Body of pancreas (tissue), 4 donors: ENCODE measurements at regions not wholly inside any gene's neighbourhood (a gene's known extent, or its start where the extent isn't known, plus 50 kb on each side); places are given as distances from the start of the nearest gene placed in this dataset.

Source experiments
- ATAC-seq: fragments of 150-250 bp; one replicate; pipeline ENCODE4 v1.9.1; 2016
- DNase-seq, 4 donors: peaks; one replicate each; pipeline ENCODE4 v3.0.0-alpha.2; 2019
- H3K27ac ChIP-seq, 4 donors: fragments of 200-600 bp; sonication (generic); 1 replicate in 3 of 4; 2 replicates in 1 of 4; pipeline versions ENCODE4 v1.5.1 to v1.6.1; 2016 to 2019; ENCODE audit warnings: mild to moderate bottlenecking in 1 of 4, mixed read lengths in 1 of 4, moderate library complexity in 1 of 4
- H3K27me3 ChIP-seq, 2 donors: fragments of 200-600 bp; sonication (generic); one replicate each; pipeline ENCODE4 v1.6.0; 2016; ENCODE audit warnings: mild to moderate bottlenecking in 1 of 2
- H3K36me3 ChIP-seq, 2 donors: fragments of 200-600 bp; sonication (generic); replicated peaks in 1 of 2; 2 replicates each; pipeline ENCODE4 v1.5.1; 2016; ENCODE audit warnings: low read depth in 2 of 2; ENCODE audit not compliant: insufficient read depth in 1 of 2
- H3K4me1 ChIP-seq: fragments of 200-600 bp; sonication (generic); one replicate; pipeline ENCODE4 v1.6.0; 2016
- H3K4me3 ChIP-seq, 2 donors: fragments of 200-600 bp; sonication (generic); 1 replicate in 1 of 2; 2 replicates in 1 of 2; pipeline ENCODE4 v1.5.1; 2016 to 2019
- H3K9me3 ChIP-seq, 3 donors: fragments of 200-600 bp; sonication (generic); 1 replicate in 2 of 3; 2 replicates in 1 of 3; pipeline ENCODE4 v1.5.1; 2016
- POLR2A ChIP-seq, 3 donors: fragments of 450-650 bp; IDR thresholded peaks; one replicate each; pipeline ENCODE4 v1.6.1; 2016; ENCODE audit warnings: antibody characterized with exemption in 3 of 3, mild to moderate bottlenecking in 2 of 3
- WGBS, 2 donors: methylation state at CpG; one replicate each; pipeline ENCODE4 v1.1.5; 2017; 5-methylcytosine and 5-hydroxymethylcytosine counted together
- intact Hi-C: fragments of 100-400 bp; cut with DNase I; formaldehyde crosslinking; loops from one replicate; pipeline ENCODE4 v1.15.1; 2023
- TF ChIP-seq, protein P1 (sequence below), 7 experiments: fragments of 450-650 bp in 4 of 7; fragments of 200-600 bp in 3 of 7; sonication (generic) in 3 of 7; IDR thresholded peaks; one replicate each; pipeline ENCODE4 v1.5.1; 2016 to 2019; ENCODE audit warnings: antibody characterized with exemption in 7 of 7

DNA sequence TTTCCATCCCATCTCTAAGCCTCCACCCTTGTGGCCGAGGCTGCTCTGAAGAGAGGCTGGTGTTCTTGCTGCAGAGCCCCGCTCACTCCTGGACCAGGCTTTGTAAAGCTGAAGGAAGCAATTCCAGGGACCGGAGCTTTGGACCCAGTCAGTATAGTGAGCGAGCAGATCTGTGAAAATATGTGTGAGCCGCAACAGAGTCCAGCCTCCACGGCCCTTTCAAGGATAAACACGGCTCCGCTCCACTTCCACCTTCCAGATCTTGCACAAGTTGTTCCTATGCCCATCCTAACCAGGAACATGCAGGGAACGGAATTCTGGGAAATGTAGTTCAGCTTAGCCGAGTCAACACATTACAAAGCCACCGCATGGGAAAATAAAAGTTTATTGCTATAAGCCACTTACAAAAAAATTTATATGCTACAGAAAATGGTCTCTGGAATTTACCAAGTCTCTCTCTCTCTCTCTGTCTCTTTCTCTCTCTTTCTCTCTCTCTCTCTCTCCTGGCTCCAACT lies 151.7 kb upstream of the ZNF521 start:
- DNase-seq (peak; percentile 18 to 43 (median 32)), ATAC-seq (peak; percentile 50)
- 6 to 7% methylated on average over 11 of the region's 11 CpGs for WGBS, 2 donors
- H3K36me3 ChIP-seq, result no peaks in the 10 kb centered on the region
- no peak overlapping the region for H3K27ac ChIP-seq
- TF ChIP-seq POLR2A (IDR thresholded peaks at IDR 0.05), result no peak
- TF ChIP-seq, protein P1, sequence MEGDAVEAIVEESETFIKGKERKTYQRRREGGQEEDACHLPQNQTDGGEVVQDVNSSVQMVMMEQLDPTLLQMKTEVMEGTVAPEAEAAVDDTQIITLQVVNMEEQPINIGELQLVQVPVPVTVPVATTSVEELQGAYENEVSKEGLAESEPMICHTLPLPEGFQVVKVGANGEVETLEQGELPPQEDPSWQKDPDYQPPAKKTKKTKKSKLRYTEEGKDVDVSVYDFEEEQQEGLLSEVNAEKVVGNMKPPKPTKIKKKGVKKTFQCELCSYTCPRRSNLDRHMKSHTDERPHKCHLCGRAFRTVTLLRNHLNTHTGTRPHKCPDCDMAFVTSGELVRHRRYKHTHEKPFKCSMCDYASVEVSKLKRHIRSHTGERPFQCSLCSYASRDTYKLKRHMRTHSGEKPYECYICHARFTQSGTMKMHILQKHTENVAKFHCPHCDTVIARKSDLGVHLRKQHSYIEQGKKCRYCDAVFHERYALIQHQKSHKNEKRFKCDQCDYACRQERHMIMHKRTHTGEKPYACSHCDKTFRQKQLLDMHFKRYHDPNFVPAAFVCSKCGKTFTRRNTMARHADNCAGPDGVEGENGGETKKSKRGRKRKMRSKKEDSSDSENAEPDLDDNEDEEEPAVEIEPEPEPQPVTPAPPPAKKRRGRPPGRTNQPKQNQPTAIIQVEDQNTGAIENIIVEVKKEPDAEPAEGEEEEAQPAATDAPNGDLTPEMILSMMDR (IDR thresholded peaks at IDR 0.05), result no peak
- H3K9me3 ChIP-seq, result no peaks in the 10 kb centered on the region
- no peak overlapping the region for H3K4me3 ChIP-seq
- H3K4me1 ChIP-seq, result no peaks in the 10 kb centered on the region
- intact Hi-C loops, result no loop called here
- H3K27me3 ChIP-seq, result no peaks in the 10 kb centered on the region

DNA sequence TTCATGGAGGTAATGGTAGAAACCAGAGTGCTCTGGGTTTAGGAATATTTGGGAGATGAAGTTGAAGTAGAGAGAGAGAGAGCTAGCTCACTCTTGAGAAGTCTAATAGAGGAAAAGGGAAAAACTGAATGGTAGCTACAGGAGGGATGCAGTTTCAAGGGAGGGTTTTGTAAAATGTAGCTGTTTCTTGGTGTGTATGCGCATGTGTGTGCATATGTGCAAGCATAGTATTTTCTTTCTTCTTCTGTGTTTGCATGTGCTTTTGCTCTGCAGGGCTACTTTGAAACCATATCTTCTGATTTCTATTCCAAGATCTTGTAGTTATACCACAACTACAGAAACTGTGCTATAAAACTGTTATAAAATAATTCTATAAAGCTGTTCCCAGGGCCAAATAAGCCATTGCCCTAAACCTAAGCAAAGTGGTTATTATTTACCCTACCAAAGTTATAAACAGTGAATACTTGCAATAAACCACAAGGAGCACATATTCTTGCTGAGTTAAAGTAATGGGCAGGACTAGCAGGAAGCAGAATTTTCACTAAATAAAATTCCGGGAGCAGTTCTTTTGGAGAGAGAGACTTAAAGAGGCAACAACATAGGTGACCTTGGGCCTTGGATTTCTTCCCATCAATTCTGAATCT lies 145.3 kb upstream of the ZNF521 start:
- no peaks in the 10 kb centered on the region for H3K27me3 ChIP-seq
- no peaks in the 10 kb centered on the region for H3K9me3 ChIP-seq
- 72 to 77% methylated on average over 2 of the region's 2 CpGs for WGBS, 2 donors
- no peak for TF ChIP-seq POLR2A (IDR thresholded peaks at IDR 0.05)
- TF ChIP-seq, protein P1 (IDR thresholded peaks at IDR 0.05), result no peak
- no peak overlapping the region for H3K27ac ChIP-seq
- DNase-seq (no peak), ATAC-seq (no peak)
- no peaks in the 10 kb centered on the region for H3K4me1 ChIP-seq
- intact Hi-C loops, result no loop called here
- no peak overlapping the region for H3K4me3 ChIP-seq
- H3K36me3 ChIP-seq, result no peaks in the 10 kb centered on the region

DNA sequence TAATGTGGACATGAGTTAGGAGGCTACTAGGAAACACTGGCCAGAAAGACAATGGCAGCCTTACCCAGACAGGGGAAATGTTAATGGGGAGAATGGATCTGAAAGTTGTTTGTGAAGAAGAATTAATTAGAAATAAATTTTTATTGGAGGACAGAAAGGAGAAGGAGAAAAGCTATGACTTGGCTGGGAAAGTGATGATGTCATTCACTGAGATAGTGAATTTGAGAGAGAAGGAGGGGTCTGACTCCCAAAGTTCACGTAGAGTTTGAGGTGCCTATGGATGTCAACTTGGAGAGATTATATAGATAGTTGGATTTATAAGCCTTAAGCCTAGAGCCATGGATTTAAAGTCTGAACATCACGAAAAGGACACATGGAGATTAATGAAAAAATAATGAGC lies 144.6 kb upstream of the ZNF521 start:
- DNase-seq (no peak), ATAC-seq (no peak)
- Histone ChIP-seq H3K27me3 (no peaks in the 10 kb centered on the region), H3K4me3 (no peak overlapping the region), H3K4me1 (no peaks in the 10 kb centered on the region), H3K9me3 (no peaks in the 10 kb centered on the region), H3K27ac (no peak overlapping the region), H3K36me3 (no peaks in the 10 kb centered on the region)
- intact Hi-C loops, result no loop called here
- TF ChIP-seq, protein P1 (IDR thresholded peaks at IDR 0.05), result no peak
- TF ChIP-seq POLR2A (IDR thresholded peaks at IDR 0.05), result no peak
- WGBS, 2 donors, result 39 to 46% methylated on average over 2 of the region's 2 CpGs

DNA sequence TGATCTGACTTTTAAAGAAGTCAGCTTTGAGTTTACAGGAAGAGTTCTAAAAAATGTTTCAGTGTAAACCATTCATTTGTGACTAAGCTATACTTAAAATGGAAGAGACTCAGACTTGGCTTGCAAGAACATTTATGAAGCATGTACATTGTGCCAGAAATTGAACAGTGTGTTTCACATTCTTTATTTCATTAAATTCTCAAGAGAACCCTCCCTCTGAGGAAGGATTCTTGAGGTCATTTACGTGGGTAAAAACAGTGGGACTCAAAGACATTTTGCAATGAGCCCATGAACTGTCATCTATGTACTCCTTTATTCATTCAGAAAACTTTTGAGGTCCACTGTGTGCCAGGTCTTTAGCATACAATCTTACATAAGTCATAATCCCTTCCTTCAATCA lies 143.6 kb upstream of the ZNF521 start:
- Histone ChIP-seq H3K4me3 (no peak overlapping the region), H3K4me1 (no peaks in the 10 kb centered on the region), H3K27ac (no peak overlapping the region), H3K9me3 (no peaks in the 10 kb centered on the region), H3K27me3 (no peaks in the 10 kb centered on the region), H3K36me3 (no peaks in the 10 kb centered on the region)
- DNase-seq, result no peak
- TF ChIP-seq, protein P1 (IDR thresholded peaks at IDR 0.05), result no peak
- TF ChIP-seq POLR2A (IDR thresholded peaks at IDR 0.05), result no peak
- 17 to 35% methylated on average over 1 of the region's 1 CpG for WGBS, 2 donors
- no peak for ATAC-seq
- intact Hi-C loops, result no loop called here

DNA sequence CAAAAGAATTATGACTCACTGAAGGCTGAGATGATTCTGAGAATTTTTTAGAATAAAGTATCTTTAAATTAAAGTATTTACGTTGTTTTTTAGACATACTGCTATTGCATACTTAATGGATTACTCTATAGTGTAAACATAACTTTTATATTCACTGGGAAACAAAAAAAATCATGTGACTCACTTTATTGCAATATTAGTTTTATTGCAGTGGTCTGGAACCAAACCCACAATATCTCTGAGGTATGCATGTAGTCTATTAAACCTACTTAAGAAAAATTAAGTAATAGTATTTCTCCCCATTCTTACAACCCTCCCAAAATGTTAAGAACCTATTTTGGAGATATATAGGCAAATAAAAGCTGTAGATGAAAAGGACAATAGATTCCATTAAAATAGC lies 142.9 kb upstream of the ZNF521 start:
- no peak overlapping the region for H3K27ac ChIP-seq
- no peaks in the 10 kb centered on the region for H3K27me3 ChIP-seq
- intact Hi-C loops, result no loop called here
- TF ChIP-seq, protein P1 (IDR thresholded peaks at IDR 0.05), result no peak
- TF ChIP-seq POLR2A (IDR thresholded peaks at IDR 0.05), result no peak
- ATAC-seq (no peak), DNase-seq (no peak)
- H3K9me3 ChIP-seq, result no peaks in the 10 kb centered on the region
- no peaks in the 10 kb centered on the region for H3K36me3 ChIP-seq
- no peak overlapping the region for H3K4me3 ChIP-seq
- WGBS, 2 donors, result 38 to 45% methylated on average over 1 of the region's 1 CpG
- no peaks in the 10 kb centered on the region for H3K4me1 ChIP-seq
